NOMO-1 treated with dmso at 0.1 percent for 144 hours (cell line): ENCODE measurements at regions not wholly inside any gene's neighbourhood (a gene's known extent, or its start where the extent isn't known, plus 50 kb on each side); places are given as distances from the start of the nearest gene placed in this dataset.
A peak's percentile ranks its signal among the peaks of the same experiment; 100 is the strongest.
"Not testable (repeated sequence)": the region's sequence is repeated elsewhere in the genome, so short reads cannot be mapped to it uniquely, and the experiment has no call there.

Experiments
- DNase-seq: peaks from one replicate; lab custom pipeline; 2025; ENCODE audit not compliant: unreplicated experiment; lab: John Stamatoyannopoulos, UW

DNA sequence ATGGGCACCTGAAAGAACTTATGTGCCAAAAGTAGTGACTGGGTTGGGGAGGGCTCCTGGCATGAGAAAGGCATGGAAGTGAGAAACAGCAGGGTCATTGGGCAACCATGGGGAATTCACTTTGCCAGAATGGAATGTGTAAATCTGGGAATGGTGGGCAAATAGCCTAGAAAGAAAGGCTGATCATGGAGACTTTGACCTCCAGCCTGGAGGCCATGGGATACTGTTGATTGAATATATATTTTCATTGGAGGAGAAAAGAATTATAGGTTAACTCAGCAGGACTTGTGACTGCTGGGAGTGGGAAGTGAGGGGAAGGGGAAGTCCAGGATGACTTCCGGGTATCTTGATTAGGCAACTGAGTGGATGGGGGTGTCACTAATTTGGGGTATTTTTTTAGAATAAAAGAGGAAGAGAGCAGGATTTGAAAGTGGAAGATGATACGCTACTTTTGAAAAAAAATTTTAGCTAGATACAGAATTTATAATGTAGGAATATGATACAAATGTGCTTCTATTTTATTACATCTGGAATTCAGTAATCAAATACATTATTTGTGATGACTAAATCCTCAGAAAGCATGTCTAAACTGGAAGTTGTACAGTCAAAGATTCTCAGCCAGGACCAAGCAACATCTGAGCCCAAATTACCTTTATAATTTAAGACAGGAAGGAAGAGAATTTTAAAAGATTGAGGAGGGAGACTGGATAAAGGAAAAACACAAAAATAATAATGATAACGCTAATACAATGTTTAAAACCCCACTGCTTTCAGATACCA is 116.2 kb downstream of the GATA6 start:
- no peak for DNase-seq

DNA sequence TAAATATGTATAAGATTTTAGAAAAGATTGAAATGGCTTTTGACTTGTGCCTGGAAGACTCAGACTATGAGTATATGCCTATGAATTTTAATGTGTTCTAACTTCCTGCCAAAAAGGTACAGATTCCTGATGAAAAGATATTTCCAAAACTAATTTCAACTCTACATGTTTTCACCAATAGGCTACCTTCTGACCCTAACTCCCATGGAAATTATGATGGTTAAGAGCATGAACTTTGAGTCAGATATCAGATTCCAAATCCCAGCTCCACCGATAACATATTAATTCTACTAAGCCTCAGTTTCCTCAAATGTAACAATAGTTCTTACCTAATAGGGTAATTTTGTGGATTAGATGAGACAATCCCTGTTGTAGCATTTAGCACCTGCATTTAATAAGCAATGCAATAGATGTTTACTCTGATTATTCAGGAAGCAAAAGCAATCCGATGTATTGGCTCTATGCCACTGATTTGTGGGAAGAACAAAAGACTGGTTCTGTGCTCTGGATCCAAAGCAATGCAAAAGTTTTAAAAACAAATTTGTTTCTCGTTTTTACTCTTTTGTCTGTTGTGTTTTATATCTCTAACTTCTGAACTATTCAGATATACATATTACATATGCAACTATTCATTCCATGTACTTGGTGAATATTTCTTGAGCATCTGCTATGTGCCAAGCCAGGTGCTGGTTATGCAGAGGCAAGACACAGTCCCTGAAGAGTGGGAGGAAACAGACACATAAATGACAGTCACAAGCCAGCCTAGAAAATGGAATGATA is 115.4 kb downstream of the GATA6 start:
- DNase-seq: no peak

DNA sequence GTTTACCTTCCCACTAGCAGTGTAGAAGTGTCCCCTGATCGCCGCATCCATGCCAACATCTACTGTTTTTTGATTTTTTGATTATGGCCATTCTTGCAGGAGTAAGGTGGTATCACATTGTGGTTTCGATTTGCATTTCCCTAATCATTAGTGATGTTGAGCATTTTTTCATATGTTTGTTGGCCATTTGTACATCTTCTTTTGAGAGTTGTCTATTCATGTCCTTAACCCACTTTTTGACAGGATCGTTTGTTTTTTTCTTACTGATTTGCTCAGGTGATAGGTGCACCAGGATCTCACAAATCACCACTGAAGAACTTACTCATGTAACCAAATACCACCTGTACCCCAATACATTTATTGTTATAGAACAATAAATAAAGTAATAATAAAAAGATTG is 114.5 kb downstream of the GATA6 start:
- DNase-seq: not testable (repeated sequence)

DNA sequence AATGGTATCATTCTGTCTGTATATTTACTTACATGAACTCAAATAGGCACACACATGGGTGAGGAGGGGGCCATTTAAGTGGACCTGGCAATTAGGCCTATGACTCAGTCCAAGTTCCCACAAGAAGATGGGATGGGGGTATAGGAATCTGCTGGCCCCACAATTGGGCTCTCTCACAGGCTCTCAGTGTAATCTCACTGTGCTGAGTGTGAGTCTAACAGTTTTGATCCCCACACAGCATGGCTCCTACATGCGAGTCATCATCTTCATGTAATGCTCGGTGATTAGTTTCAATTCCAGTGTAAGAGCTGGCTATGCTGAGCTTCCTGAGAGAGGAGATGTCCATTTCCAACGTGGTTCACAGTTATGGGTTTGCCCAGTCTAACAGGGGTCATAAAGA is 114.0 kb downstream of the GATA6 start:
- DNase-seq: no peak

DNA sequence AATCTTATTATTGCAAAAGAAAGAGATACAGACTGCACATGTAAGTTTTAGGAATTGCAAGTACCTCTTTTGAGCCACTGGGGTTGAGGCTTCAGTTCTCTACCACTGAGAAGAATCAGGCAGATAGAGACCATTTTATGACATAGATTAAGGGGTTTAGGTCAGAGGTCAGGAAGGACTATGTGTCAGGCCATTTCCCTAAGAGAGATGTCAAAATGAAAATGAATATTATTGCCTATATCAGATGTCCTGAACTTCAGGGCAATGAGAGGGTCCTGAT is 113.7 kb downstream of the GATA6 start:
- DNase-seq: no peak

DNA sequence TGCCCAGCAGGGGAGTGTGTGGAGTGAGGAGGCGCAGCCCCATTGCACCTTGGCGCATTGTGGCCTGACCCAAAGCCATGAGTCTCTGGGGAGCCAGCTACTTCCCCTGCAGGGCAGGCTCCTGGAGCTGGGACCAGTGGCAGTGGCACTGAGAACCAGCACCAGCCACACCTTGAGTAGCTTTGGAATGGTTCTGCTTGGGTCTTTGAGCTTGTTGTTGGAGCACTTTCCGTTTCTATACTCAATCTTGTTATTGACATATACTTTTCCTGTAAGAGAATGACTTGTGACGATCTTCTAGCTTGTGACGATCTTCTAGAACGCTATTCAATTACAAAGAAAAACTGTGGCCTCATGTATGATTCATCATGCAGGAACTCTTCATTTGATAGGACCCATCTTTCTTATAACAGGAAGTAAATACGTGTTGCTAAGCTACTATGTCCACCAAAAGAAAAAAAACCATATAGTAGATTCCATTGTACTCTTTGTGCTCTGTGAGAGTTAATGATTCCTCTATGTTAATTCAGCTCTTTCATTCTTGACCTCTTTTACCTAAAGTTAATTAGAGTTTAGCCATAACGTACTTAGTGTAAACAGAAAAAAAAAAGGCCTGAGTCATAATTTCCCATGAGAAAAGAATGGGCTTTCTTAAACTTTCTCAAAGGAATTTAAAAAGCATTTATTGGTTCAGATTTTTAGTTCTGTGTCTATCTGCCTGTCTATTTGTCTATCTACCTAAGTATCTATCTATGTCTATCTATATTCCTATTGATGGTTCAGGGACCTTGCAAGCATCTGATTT is 113.1 kb downstream of the GATA6 start:
- peak; percentile 54 for DNase-seq

DNA sequence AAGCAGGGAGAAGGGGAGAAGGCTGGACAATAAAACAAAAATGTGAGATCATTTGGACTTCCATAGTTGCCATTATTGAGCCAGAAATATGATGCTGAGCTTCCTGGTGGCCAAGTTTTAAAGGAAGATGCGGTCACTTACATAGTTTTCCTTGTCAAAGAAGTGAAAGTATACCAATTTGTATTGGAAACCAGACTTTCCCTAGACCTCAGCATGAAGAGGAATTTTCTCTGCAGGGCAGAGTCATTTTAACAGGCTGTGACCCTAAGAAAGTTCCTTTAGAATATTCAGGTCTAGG is 111.0 kb downstream of the GATA6 start:
- no peak for DNase-seq

DNA sequence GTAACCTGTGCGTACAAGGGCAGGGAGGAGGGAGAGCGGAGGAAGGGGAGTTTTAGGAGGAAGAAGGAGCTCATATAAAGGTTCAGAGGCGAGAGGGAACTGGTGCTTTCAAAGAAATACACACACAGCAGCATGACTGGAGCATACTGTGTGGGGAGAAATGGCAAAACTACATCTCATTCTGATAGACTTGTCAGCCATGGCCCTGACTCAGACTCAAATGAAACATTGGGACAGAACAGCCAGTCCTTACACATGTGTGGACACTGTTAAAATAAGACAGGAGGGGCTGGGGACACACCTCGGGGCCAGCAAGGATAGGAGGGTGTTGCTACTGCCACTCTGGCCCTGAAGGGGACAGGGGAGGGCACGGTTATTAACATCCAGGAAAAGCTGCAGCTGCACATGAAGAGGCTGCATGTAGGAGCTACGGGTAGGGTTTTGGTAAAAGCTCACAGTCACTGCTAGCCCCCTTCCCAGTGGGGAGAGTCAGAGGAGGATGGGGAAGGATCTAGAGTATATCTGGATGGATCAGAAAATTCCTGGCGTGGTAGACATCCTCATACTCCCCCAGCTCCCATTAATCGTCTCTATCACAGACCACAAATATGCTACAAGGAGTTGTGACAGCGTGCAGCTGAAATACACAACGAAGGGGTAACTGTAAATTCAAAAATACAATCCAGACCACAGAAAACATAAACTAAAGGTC is 110.5 kb downstream of the GATA6 start:
- no peak for DNase-seq

DNA sequence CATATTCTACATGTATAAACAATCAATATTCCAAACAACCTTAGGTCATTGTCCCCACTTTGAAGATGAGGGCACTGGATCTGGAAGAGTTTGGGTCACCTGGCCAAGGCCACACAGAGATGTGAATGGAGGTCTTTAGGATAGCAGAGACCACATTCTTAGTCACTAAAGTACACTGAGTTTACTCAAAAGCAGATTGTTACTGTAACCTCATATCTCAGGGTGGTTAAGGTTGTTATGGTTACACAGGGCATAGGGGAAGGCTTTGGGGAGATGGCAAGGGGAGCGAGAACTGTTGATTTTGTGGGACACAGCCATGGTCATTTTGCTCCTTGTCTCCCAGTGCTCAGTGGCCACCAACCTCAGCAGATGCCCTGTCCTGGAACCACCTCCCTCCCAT is 109.4 kb downstream of the GATA6 start:
- no peak for DNase-seq

DNA sequence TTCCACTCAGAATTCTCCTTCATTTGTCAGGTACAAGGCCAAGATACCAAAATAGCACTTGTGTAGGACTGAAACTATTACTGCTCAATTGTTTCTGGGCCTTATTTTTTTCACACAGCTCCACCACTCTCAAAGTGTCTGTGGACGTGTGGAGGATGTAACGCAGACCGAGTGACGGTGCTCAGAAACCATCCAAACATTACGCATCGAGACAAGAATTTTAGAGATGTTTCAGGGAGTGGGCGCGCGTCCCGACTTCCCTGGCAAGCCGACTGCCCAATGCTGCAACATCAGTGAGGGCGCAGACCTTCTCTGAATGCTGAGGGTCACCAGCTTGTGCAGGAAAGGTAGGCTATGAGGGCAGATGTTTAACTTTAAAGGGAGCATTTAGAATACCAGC is 108.4 kb downstream of the GATA6 start:
- DNase-seq: no peak

DNA sequence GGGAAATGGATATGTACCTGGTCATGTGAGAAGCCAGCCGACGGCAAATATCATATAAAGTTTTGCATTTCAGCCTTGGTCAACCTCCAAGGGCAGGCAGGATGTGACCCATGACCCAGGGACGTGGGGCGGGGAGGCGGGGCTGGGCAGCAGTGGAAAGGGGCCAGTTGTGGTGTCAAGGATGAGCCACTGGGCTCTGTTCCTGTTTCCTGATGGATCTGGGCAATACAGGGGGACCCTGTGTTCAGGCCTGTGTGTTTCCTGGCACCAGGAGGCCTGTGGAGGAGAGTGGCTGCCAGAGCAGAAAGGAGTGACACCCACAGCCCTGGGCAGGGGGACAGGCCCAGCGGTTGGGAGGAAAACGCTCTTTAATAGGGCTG is 106.9 kb downstream of the GATA6 start:
- DNase-seq: no peak

DNA sequence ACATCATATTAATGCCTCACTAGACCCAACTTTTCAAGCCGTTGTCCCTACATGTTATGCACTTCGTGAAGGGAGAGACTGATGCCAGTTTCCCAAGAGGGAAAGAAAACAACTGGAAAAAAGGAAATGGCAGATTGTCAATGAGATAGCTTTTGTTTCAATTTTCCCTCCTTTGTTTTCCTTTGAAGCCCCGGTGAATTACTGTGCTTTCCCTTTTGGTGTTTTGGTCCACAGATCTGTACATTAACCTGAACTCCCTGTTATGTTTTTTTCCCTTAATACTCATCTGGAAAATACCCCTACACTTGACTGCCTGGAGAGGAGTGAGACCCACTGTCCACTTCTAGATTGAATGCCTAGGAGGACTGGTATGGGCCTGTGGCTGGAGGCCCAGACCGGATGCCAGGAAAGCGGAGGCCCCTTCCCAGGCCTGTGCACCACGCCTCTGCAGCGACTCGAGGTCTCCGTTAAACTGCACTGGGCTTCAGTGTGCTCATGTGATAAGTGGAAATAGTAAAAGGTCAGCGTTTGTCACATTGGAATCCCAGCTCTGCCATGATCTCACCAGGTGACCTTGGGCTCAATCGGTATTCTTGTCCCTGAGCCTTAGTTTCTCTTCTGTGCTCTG is 106.4 kb downstream of the GATA6 start:
- no peak for DNase-seq

DNA sequence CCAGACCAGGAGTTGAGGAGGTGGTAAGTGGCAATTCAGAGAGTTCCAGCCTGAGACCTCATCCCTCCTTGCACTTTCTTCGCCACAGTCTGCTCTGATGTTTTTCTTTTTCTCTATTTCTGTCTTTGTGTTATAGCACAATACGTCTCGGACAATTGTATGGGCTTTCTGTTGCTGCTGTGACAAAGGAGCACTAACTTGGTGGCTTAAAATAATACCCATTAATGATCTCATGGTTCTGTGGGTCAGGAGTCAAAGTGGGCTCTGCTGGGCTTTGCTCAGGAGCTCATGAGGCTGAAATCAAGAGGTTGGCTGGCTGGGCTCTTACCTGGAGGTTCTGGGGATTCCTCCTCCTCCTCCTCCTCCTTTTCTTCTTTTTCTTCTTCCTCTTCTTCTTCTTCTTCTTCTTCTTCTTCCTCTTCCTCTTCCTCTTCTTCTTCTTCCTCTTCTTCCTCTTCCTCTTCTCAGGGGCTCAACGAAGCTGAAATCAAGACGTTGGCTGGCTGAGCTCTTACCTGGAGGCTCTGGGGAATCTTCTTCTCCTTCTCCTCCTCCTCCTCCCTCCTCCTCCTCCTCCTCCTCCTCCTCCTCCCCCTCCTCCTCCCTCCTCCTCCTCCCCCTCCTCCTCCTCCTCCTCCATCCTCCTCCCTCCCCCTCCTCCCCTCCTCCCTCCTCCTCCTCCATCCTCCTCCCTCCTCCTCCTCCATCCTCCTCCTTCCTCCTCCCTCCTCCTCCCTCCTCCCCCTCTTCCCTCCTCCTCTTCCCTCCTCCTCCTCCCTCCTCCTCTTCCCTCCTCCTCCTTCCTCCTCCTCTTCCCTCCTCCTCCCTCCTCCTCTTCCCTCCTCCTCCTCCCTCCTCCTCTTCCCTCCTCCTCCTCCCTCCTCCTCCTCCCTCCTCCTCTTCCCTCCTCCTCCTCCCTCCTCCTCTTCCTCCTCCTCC is 104.0 kb downstream of the GATA6 start:
- DNase-seq: no peak

DNA sequence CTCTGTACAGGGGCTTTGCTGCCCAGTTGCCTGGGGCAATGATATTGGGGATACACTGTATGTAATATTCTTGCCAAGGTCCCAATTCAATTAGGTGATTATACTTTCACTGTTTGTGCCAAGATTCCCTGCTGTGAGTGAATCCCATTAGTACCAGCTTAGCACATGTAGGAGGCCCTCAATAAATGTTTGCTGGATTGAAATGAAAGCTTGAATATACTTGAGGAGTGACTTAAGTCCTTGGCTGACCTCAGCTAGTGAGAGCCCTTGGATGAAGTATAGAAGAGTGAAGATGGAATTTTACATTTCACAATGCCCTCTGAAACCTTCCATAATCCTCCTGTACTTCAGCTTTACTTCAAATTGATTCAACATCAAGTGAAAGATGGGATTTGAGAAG is 102.9 kb downstream of the GATA6 start:
- DNase-seq: no peak

DNA sequence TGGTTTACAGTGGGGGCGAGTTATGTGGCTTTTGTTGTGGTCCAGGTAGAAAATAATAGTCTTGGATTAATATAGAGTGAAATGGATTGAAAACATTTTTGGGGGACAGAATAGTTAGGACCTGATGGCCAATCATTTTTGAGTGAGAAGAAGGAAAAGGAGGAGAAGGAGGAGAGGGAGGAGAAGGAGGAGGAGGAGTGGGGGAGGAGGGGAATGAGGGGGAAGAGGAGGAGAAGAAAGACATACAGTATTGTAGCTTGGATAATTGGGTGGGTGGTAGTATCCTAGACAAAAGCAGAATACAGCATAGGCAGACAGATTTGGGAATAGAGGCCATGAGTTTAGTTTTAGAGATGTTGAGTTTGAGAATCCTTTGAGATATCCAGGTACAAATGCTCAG is 101.6 kb downstream of the GATA6 start:
- DNase-seq: no peak

DNA sequence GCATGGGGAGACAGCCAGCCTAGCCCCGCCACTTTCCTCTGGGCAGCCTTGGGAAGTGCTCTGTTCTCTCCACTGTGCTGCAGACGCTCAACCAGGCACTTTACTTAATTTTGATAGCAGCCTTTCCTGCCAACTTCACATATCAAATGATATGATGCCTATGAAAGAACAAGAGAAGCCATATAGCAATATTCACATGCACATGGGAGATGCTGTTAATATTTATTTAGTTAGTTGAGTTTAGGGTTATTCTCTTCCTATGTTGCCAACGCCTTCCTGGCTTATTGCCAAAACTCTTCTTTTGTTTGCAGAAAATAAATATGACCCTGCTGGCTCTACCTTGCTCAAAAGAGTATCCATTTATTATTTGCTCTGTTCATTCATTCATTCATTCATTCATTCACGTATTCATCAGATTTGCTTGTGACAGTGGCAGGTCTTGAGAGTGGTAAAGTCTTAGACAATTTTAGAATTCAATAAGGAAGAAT is 99.3 kb downstream of the GATA6 start:
- DNase-seq: no peak

DNA sequence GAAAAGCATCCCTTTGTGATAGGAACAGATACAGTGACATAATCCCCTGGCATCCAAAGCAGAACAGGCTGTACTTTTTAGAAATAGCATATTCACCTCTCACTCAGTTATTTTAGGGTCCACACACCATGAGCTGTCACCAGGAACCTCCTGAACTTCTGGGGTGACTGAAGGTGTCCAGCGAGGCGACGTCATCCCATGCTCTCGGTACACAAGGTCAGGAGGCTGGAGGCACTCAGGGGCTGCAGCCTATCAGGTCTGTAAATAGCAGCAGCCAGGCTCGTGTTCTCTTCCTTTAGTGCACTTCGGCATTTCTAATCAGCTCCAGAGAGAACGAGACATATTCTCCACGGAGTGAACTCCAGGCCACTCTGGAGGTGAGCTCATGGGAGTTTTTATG is 98.3 kb downstream of the GATA6 start:
- DNase-seq: no peak

DNA sequence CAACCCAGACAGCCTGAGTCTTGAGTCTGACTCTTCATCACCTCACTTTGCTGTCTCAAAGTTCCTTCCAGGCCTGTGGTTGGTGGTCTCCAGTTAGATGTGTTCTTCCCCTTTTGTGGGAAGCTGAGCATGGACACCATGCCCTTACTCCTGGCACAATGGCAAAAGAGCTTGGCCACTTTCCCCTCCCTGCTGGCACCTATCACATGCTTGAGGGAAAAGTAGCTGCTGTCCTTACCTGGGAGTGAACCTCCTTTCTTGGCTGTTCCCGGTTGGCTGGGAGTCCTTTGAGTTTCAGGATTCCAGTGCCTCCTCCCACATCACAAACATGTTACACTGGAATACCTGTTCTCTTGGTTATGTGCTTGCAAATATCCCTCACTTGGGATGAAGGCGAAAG is 97.8 kb downstream of the GATA6 start:
- no peak for DNase-seq

DNA sequence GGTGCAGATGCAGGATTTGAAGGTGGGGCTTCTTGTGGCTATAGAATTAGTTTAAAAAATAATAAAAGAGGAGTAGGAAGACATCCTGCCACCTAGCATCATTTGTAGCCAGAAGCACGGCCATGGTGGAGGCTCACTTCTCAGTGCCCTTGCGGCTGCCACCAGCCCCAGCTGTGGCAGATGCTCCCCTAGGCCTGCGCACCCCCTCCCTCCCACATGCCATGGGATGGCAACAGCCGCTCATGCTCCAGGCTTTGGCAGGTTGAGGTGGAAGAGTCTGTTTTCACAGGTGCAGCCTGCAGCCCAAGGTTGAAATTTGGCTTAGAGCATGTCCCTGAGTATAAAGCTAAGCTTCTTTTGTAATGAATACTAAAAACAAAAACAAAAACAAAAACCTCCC is 96.4 kb downstream of the GATA6 start:
- DNase-seq: no peak
